Spleen (tissue), 7 donors: ENCODE measurements at regions not wholly inside any gene's neighbourhood (a gene's known extent, or its start where the extent isn't known, plus 50 kb on each side); places are given as distances from the start of the nearest gene placed in this dataset.

Source experiments
- POLR2AphosphoS5 ChIP-seq, 3 donors: sonication (generic); formaldehyde crosslinking; IDR thresholded peaks; one replicate each; pipeline ENCODE4 v1.5.1; 2017; ENCODE audit warnings: antibody characterized with exemption in 3 of 3
- TF ChIP-seq, protein P1 (sequence below), 11 experiments: fragments of 200-600 bp in 7 of 11; fragments of 450-650 bp in 4 of 11; sonication (generic) in 4 of 11; IDR thresholded peaks in 8 of 11; conservative IDR thresholded peaks in 3 of 11; 1 replicate in 7 of 11; 2 replicates in 4 of 11; pipeline versions ENCODE4 v1.4.0 to v1.8.0; 2016 to 2021; ENCODE audit warnings: antibody characterized with exemption in 11 of 11, inconsistent platforms in 4 of 11, mild to moderate bottlenecking in 1 of 11
- donor health status: DM: no; HTN: no; CAD: no; lungs with moderate emphysema.
- donor health status: DM: no; HTN: no; CAD: no.
- donor health status: DM: no; HTN: no; CAD: no.

DNA sequence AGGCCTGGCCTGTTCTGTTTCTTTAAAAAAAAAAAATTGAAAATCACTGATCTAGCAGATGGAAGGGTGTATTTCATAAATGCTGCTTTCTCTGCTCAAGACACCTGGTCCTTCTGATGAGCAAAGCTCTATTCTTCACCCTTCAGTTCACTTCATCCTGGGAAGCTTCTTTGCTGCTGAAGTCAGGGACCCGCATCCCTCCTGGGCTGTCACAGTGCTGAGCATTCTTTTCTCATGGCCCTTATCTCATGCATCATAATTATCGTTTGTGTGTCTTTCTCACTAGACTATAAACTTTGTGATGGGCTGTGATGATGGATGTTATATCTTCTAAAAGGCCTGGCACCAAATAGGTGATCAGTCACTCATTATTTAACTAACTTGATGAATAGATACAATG lies 461.0 kb downstream of the GADD45G start:
- no peak for TF ChIP-seq POLR2AphosphoS5 (IDR thresholded peaks at IDR 0.05)
- TF ChIP-seq, protein P1, sequence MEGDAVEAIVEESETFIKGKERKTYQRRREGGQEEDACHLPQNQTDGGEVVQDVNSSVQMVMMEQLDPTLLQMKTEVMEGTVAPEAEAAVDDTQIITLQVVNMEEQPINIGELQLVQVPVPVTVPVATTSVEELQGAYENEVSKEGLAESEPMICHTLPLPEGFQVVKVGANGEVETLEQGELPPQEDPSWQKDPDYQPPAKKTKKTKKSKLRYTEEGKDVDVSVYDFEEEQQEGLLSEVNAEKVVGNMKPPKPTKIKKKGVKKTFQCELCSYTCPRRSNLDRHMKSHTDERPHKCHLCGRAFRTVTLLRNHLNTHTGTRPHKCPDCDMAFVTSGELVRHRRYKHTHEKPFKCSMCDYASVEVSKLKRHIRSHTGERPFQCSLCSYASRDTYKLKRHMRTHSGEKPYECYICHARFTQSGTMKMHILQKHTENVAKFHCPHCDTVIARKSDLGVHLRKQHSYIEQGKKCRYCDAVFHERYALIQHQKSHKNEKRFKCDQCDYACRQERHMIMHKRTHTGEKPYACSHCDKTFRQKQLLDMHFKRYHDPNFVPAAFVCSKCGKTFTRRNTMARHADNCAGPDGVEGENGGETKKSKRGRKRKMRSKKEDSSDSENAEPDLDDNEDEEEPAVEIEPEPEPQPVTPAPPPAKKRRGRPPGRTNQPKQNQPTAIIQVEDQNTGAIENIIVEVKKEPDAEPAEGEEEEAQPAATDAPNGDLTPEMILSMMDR (IDR thresholded peaks at IDR 0.05 in 8 of 11, conservative IDR thresholded peaks at IDR 0.05 in 3 of 11) = no peak
